Suprapubic skin (tissue), 3 donors: ENCODE measurements at regions not wholly inside any gene's neighbourhood (a gene's known extent, or its start where the extent isn't known, plus 50 kb on each side); places are given as distances from the start of the nearest gene placed in this dataset.

Source experiments
- EP300 ChIP-seq: sonication (generic); formaldehyde crosslinking; IDR thresholded peaks from one replicate; pipeline ENCODE4 v1.6.1; 2017; ENCODE audit warnings: antibody characterized with exemption
- TF ChIP-seq, protein P1 (sequence below), 2 donors: fragments of 200-600 bp in 1 of 2; fragments of 450-650 bp in 1 of 2; sonication (generic) in 1 of 2; IDR thresholded peaks; one replicate each; pipeline ENCODE4 v1.5.1; 2016 to 2019; ENCODE audit warnings: antibody characterized with exemption in 2 of 2, mild to moderate bottlenecking in 1 of 2, moderate library complexity in 1 of 2

DNA sequence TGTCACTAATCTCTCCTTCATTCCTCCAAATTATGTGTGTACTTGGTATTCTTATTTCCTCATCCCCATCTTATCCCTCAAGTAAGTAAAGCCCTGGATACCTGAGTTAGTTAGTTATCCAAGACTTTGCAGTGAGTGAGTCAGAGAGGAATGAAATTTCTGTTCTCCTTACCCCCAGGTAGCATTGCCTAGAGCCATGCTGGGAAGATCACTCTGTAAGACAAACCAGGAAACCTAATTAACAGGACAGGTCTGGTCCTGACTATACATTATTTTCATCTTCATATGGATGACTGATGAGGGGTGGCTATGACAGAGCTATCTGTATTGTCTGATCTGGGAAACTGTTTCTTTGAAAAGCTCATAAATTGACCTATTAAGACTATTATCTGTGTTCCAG is 55.0 kb upstream of the ITGA6 start:
- TF ChIP-seq, protein P1, sequence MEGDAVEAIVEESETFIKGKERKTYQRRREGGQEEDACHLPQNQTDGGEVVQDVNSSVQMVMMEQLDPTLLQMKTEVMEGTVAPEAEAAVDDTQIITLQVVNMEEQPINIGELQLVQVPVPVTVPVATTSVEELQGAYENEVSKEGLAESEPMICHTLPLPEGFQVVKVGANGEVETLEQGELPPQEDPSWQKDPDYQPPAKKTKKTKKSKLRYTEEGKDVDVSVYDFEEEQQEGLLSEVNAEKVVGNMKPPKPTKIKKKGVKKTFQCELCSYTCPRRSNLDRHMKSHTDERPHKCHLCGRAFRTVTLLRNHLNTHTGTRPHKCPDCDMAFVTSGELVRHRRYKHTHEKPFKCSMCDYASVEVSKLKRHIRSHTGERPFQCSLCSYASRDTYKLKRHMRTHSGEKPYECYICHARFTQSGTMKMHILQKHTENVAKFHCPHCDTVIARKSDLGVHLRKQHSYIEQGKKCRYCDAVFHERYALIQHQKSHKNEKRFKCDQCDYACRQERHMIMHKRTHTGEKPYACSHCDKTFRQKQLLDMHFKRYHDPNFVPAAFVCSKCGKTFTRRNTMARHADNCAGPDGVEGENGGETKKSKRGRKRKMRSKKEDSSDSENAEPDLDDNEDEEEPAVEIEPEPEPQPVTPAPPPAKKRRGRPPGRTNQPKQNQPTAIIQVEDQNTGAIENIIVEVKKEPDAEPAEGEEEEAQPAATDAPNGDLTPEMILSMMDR (IDR thresholded peaks at IDR 0.05) = no peak
- no peak for TF ChIP-seq EP300
